NB4 (cell line): ENCODE measurements at regions not wholly inside any gene's neighbourhood (a gene's known extent, or its start where the extent isn't known, plus 50 kb on each side); places are given as distances from the start of the nearest gene placed in this dataset.

ENCODE experiments used
- DNase-seq: peaks from one replicate; pipeline ENCODE4 v3.0.0; 2010; ENCODE audit warnings: low read depth
- H3K4me3 ChIP-seq: one replicate; pipeline ENCODE4 v1.5.1; 2011; ENCODE audit warnings: mild to moderate bottlenecking, low read depth, low read length, moderate library complexity
- MYC ChIP-seq: IDR thresholded peaks from 2 replicates; pipeline ENCODE4 v1.6.1; 2011; ENCODE audit warnings: low read depth, low read length
- POLR2A ChIP-seq: IDR thresholded peaks from 2 replicates; pipeline ENCODE4 v1.6.1; 2011; ENCODE audit warnings: mild to moderate bottlenecking; ENCODE audit not compliant: insufficient read length; ENCODE audit errors: extremely low read depth
- TF ChIP-seq, protein P1 (sequence below): IDR thresholded peaks from 2 replicates; pipeline ENCODE4 v1.6.1; 2011; ENCODE audit warnings: low read depth, low read length
- TF ChIP-seq, protein P2 (sequence below): IDR thresholded peaks from one replicate; pipeline ENCODE4 v1.5.1; 2012; ENCODE audit warnings: low read depth, low read length

DNA sequence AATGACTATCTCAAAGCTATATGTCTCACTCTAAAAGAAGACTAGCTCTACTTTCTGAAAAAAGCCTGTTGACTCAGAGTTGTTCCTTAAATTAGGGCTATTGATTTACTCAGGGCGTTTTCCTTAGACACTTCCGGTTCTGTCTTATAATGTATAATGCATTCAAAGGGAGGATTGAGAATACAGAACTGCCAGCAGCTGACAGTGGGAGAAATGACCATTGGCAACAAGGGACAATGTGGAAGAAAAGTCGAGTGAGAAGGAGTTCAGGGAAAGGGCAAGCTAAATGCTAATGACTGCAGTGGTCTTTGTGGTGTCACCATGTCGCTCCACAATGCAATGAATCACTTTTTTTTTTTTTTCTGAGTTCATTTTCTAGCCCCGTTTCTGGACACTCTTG is 65.7 kb upstream of the ANKH start:
- peak; percentile 23 for DNase-seq

DNA sequence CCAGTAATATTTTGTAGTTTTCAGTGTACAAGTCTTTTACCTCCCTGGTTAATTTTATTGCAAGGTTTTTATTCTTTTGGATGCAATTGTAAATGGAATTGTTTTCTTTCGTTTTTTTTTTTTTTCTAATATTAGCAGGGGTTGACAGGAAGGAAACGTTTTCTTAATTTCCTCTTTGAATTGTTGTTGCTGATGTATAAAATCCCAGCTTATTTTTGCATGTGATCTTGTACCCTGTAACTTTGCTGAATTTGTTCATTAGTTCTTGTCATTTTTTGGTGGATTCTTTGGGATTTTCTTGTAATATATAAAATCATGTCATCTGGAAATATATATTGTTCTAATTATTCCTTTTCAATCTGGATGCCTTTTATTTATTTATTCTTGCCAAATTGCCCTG is 65.0 kb upstream of the ANKH start:
- TF ChIP-seq, protein P1, sequence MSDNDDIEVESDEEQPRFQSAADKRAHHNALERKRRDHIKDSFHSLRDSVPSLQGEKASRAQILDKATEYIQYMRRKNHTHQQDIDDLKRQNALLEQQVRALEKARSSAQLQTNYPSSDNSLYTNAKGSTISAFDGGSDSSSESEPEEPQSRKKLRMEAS: no peak
- TF ChIP-seq MYC: no peak
- TF ChIP-seq, protein P2, sequence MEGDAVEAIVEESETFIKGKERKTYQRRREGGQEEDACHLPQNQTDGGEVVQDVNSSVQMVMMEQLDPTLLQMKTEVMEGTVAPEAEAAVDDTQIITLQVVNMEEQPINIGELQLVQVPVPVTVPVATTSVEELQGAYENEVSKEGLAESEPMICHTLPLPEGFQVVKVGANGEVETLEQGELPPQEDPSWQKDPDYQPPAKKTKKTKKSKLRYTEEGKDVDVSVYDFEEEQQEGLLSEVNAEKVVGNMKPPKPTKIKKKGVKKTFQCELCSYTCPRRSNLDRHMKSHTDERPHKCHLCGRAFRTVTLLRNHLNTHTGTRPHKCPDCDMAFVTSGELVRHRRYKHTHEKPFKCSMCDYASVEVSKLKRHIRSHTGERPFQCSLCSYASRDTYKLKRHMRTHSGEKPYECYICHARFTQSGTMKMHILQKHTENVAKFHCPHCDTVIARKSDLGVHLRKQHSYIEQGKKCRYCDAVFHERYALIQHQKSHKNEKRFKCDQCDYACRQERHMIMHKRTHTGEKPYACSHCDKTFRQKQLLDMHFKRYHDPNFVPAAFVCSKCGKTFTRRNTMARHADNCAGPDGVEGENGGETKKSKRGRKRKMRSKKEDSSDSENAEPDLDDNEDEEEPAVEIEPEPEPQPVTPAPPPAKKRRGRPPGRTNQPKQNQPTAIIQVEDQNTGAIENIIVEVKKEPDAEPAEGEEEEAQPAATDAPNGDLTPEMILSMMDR: no peak
- TF ChIP-seq POLR2A: no peak
- H3K4me3 ChIP-seq: no peak overlapping the region
- no peak for DNase-seq

More for the DNA sequence above, 65.7 kb upstream of the ANKH start:
- TF ChIP-seq, protein P2: no peak
- TF ChIP-seq POLR2A: no peak
- no peak for TF ChIP-seq MYC
- TF ChIP-seq, protein P1: no peak
- H3K4me3 ChIP-seq: no peak overlapping the region

DNA sequence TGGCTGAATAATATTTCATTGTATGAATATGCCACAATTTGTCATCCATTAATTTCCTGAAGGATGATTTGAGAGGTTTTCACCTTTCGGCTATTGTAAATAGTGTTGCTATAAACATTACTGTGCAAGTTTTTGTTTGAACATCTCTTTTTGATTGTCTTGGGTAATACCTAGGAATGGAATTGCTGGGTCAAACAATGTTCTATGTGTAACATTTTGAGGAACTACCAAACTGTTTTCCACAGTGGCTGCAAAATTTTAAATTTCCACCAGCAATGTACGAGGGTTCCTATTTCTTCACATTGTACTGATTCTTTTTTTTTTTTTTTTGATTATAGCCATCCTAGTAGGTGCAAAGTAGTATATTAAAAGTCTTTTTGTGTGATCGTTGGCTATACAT is 63.8 kb upstream of the ANKH start:
- TF ChIP-seq, protein P2: no peak
- no peak for TF ChIP-seq MYC
- no peak for TF ChIP-seq POLR2A
- TF ChIP-seq, protein P1: no peak
- no peak overlapping the region for H3K4me3 ChIP-seq
- no peak for DNase-seq

DNA sequence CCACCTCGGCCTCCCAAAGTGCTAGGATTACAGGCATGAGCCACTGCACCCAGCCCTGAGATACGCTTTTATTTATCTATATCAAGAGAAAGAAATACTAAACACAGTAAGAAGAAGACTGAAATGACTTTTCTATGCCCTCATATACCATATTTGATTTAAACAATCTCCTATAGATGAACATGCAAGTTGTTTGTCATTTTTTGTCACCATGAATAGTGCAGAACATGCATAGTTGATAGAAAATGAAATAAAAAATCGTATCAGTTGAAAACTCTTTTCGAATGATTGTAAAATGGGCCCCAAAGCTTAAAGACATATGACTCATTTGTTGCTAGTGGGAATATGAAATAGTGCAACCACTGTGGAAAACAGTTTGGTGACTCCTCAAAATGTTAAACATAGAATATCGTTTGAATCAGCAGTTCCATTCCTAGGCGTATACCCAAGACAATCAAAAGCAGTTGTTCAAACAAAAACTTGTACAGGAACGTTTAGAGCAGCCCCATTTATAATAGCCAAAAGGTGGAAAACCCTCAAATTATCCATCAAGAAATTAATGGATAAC is 61.4 kb upstream of the ANKH start:
- H3K4me3 ChIP-seq: no peak overlapping the region
- TF ChIP-seq, protein P1: no peak
- TF ChIP-seq, protein P2: no peak
- TF ChIP-seq MYC (no peak), POLR2A (no peak)
- DNase-seq: no peak

DNA sequence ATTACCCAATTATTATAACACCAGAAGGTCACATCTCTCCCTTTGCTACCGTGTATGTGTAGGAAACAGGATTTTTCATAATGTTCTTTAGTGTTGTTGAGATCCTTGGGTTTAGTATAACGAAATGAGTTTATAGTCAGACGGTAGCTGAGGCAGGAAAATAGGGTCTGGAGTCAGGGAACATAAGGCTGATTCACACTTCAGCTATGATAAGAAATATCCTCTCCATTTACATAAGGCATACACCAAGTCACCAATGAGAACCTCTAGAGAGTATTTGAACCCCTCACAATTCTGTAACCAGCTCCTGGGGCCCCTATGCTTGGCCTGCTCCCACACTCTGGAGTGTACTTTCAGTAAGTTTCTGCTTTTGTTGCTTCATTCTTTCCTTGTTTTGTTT is 58.9 kb upstream of the ANKH start:
- TF ChIP-seq, protein P1: no peak
- TF ChIP-seq, protein P2: no peak
- TF ChIP-seq POLR2A: no peak
- TF ChIP-seq MYC: no peak
- no peak overlapping the region for H3K4me3 ChIP-seq
- no peak for DNase-seq

DNA sequence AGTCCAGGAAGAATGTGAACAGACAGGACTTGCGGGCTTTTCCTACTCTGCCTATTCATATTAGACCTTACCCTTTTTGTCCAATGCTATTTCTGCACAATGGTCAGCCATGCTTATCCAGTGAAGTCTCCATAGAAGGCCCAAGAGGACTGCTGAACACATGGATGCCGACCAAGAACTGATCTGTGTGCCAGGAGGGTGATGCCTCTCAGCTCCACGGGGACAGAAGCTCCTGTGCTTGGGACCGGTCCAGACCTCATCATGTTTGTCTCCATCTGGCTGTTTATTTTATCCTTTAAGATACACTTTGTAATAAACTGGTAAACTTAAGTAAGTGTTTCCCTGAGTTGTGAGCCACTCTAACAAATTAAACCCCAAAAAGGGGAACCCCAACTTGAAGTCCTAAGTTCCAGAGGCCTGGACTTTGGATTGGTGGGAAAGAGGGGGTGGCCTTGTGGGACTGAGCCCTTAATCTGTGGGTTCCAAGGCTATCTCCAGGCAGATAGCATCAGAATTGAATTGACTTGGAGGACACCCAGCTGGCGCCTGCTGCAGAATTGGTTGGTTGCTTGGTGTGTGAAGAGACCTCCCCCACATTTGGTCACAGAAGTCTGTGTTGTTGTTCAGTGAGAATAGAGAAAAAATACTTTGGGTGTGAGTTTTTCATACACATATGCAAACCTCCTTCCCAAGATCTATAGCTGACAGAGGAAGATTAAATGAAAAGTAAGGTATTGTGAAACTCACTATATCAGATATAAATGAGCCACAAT is 57.9 kb upstream of the ANKH start:
- TF ChIP-seq, protein P1: no peak
- TF ChIP-seq POLR2A (no peak), MYC (no peak)
- TF ChIP-seq, protein P2: no peak
- H3K4me3 ChIP-seq: no peak overlapping the region
- DNase-seq: peak; percentile 28
